GM18519 (cell line): ENCODE measurements at regions not wholly inside any gene's neighbourhood (a gene's known extent, or its start where the extent isn't known, plus 50 kb on each side); places are given as distances from the start of the nearest gene placed in this dataset.

Experiments used
- ATAC-seq: cut with Tn5 transposase; IDR thresholded peaks from one replicate; pipeline ENCODE4 v1.9.1; 2021; ENCODE audit warnings: mild to moderate bottlenecking, moderate library complexity; ENCODE audit not compliant: unreplicated experiment, low FRiP score

- no peak for ATAC-seq
These were observed 168.5 kb downstream of the DHX35 start for GRCh38 chr20:39130627-39131026.

DNA sequence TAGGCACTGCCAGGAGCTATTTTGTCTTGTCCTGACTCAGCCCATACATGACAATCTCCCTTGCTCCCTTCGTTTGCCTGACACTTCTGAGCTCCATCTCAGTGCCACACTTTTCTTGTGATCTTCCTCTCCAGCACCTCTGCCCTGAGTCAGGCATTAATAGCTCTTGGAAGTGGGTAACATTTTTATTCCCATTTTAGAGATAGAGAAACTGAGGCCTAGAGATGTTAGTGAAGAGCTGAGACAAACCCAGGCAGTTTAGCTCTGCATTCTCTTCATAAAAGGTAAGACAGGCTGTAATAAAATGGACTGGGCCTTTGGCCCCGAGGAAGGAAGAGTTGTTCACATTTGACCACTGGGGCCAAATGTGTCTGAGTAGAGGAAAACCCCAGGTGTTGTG is 167.4 kb downstream of the DHX35 start:
- no peak for ATAC-seq

DNA sequence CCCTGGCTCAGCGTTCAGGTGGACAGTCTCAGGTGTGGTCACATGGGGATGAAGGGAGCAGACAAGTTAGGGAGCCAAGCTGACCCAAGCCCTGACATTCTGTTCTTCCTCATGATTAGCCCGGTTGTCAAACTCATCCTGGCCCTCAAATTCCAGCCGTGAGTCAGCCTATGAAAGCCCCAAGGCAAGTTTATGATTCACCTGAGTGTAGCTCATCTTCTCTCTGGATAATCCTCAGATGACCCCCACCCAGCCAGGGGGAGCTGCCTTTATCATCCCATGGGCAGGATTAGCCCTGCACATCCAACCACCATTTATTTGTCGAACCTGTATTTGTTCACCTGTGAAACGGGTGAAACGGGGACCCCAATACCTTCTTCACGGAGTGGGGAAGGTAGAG is 161.9 kb downstream of the DHX35 start:
- ATAC-seq: no peak

DNA sequence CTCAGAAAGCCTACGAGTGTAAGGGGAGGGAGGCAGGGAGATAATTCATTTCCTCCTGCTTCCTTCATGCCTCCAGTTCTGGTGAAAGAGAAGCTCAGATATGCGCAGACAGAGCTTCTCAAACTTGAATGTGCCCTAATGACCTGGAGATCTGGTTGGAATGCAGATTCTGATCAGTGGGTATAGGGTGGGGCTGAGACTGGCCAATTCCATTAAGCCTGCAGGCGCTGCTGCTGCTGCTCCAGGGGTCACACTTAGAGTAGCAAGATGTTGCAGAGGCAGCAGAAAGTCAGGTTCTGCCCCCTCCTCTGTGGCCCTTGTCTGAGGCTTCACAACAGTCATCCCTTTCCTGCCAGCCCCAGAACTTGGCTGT is 161.0 kb downstream of the DHX35 start:
- ATAC-seq: no peak

GRCh38 chr20:39117491-39117890 is 155.3 kb downstream of the DHX35 start:
- no peak for ATAC-seq

DNA sequence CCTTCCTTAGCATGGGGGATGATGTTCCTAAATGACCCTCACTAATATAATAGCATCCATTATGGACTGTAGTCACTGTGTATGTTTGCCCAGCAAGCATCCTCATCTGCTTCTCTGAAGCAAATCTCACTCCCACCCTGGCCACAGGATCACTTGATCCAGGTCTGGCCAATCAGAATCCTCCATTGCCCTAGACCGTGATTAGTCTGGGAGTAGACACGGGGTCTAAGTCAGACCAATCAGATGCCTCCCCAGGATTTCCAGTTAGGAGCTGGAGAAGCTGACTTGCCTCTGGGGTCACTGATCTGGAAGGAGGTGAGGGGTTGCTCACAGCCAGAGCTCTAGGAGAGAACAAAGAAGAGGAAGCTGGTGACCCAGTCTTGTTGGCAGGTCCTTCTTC is 153.9 kb downstream of the DHX35 start:
- no peak for ATAC-seq

DNA sequence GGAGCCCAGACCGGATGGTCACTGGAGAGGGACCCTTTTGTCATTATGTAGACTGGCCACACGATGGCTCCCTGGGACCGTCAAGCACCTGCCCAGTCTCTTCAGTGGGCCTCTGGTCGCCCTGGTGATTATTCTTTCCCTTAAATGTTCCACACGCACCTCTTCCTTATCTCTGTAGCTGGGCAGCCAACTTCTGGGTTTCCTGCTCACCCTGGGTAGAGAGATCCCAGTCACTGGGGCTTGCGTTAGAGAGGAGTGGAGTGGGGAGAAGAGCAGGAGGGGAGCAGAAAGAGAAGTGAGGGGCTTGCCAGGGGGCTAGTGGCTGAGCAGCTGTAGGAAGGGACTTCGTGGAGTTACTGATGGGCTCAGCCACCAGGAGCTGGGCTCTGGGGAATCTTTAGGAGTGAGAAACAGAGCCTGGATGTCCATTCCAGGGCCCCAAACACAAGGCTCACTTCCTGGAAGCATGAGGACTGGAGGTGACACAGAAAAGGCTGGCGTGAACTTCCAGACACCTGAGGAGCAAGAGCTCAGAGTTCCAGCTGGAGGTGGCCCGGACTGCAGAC is 150.1 kb downstream of the DHX35 start:
- no peak for ATAC-seq

GRCh38 chr20:39111359-39112177 is 149.4 kb downstream of the DHX35 start:
- ATAC-seq: no peak

DNA sequence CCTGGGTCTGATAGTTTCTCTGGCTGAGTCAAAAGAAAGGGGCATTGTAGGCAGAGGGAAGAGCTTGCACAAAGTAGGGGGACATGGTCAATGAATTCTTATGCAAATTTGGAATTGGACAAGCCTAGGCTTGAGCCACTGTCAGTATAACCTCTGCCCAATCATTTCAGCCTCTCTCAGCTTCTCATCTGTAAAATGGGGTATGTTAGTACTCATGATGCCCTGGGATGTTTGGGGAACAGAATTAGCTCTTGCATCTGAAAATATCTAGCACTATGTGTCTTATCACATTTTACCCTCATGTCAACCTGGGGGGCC is 148.6 kb downstream of the DHX35 start:
- ATAC-seq: no peak

GRCh38 chr20:39109933-39110818 is 148.0 kb downstream of the DHX35 start:
- no peak for ATAC-seq

DNA sequence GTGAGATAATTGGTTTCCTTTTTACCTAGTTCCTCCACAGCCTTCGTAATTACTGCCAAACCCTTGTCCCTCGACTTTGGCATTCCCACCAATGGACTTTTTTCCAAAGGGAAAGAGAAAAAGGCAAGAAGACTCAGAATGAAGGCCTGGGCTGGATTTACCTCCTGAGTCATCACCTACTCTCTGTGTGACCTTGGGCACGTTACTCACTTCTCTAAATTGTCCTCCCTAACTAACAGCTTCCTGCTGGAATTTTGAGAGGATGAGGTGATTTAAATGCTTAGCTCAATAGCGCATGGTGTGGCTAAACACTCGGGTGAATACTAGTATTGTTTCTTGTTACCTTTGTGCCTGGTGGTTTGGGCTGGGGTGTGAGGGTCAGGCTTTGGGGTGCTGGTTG is 146.6 kb downstream of the DHX35 start:
- ATAC-seq: no peak

DNA sequence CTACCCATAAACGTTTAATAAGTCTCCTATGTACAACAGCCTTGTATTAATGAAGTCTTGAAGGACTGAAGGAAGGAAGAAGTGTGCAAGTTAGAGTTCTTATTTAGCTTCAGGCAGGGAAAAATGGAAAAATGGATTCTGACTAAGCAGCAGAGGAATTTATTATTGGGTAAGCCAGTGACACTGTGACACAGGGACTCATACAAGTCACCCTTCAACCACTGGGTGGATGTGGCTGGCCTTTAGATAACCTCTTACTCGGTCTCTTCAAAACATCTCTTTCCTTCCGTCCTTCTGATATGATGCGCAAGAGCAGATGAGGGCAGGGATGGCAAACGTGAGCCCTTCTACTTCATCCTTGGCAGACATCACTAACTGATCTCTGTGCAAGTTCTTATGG is 145.6 kb downstream of the DHX35 start:
- ATAC-seq: no peak

DNA sequence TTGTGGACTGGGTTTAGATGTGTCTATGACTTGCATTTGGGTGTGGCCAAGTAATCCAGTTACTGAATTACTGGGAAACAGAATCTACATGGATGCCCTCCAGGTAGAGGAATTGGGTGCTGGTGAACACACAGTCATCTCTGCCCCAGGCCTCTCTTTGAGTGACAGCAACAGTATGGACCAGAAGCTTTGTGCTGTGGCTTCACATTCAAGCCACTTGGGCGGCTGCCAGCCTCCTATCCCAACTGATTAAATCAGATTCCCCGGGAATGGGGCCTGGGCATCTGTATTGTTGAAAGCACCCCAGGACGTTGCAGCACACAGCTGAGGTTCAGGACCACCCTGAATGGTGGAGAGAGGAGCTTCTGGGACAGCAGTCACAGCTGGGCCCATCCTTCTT is 144.6 kb downstream of the DHX35 start:
- no peak for ATAC-seq

- ATAC-seq: no peak
These were observed 143.4 kb downstream of the DHX35 start for GRCh38 chr20:39105551-39105950.

DNA sequence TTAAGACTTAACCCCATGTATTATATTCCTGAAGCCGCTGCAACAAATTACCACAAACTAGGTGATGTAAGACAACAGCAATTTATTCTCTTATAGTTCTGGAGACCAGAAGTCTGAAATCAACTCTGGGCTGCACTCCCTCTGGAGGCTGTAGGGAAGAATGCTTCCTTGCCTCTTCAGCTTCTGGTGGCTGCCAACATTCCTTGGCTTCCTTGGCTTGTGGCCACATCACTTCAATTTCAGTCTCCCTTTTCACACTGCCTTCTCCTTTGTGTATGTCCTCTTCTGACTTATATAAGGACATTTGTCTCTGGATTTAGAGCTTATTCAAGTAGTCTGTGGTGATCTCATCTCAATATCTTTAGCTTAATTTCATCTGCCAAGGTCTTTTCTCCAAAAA is 141.6 kb downstream of the DHX35 start:
- ATAC-seq: no peak

- ATAC-seq: no peak
These were observed 141.2 kb downstream of the DHX35 start for GRCh38 chr20:39103305-39103704.

DNA sequence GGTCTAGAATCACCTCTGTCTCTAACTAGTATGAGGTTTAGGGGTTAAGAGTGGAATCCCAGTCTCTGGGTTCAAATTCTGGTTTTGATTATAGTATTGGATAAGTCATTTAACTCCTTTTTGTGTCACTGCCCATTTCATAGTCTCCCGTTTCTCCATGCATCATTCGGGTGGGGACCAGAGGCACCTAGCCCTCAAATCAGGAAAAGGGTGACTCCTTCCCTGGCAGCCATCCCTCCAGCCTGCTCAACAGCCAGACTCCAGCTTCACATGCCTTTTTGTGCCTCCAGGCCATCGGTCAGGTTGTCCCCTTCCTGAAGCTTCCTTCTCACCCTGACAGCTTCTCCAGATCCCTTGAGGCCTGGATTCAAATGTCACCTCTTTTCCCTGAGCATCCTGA is 139.8 kb downstream of the DHX35 start:
- no peak for ATAC-seq

DNA sequence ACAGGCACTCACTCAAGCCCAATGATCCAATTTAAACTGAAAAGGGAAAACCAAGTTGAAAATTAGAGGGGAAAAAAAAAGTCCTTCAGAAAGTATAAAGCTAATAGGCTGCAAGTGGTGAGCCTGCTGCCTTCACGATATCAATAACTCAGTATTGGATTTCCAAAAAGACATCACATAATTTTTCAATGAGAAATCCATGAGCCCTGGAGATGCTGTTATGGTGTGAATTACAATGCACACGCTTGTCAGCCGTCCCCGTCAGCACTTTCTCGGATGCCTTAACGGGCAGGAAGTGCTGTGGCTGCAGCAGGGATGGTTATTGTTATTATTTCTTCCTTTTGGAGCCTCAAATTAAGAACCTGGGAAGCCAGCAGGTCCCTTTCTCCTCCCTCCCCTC is 138.5 kb downstream of the DHX35 start:
- ATAC-seq: no peak

- ATAC-seq: no peak
These were observed 135.7 kb downstream of the DHX35 start for GRCh38 chr20:39097889-39098288.

GRCh38 chr20:39095870-39096269 is 133.7 kb downstream of the DHX35 start:
- no peak for ATAC-seq

DNA sequence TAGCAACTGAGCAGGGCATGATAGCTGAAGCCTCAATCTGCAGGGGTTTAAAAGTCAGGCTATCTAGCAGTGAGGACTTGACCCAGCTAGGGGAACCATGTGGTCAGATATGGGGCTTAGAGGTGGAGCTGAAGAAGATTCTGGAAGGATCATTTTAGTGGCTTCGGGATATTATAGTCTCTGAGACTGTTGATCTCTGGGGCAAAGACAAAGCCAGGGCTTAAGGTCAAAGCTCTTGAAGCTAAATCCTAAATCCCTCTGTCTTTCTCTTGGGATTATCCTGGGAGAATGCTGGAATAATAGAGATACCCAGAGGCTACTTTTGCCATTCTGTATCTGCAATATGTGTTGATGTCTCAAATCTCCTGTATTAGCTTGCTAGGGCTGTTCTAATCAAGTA is 132.2 kb downstream of the DHX35 start:
- no peak for ATAC-seq
